GM12878 (cell line): ENCODE measurements at regions not wholly inside any gene's neighbourhood (a gene's known extent, or its start where the extent isn't known, plus 50 kb on each side); places are given as distances from the start of the nearest gene placed in this dataset.

Experiments used
- ATAC-seq: fragments of 200-7000 bp; cut with Tn5 transposase; 3 replicates; pipeline ENCODE4 v1.9.1; 2020; ENCODE audit warnings: mild to moderate bottlenecking, moderate library complexity
- BruUV-seq: library from RNA; stranded (reverse); fragments of 400-500 nt; replicated peaks from 2 replicates; lab custom pipeline; 2021; lab: Mats Ljungman, UMichigan
- CTCF ChIA-PET: fragments of 300-600 bp; sonication (Branson Sonifier 250); formaldehyde crosslinking; extraction: SDS; loops from one replicate; lab custom pipeline; 2021; ENCODE audit warnings: inconsistent platforms; lab: Yijun Ruan, JAX
- POLR2A ChIA-PET: fragments of 350-600 bp; formaldehyde crosslinking; extraction: SDS; loops from one replicate; lab custom pipeline; 2021; ENCODE audit warnings: inconsistent platforms; lab: Charles Lee
- RAD21 ChIA-PET: fragments of 300-600 bp; sonication (Branson Sonifier 250); formaldehyde crosslinking; loops from one replicate; lab custom pipeline; 2023; ENCODE audit warnings: antibody characterized with exemption; ENCODE audit not compliant: unreplicated experiment; lab: Charles Lee
- SMC1A ChIA-PET: fragments of 300-600 bp; sonication (Branson Sonifier 250); formaldehyde crosslinking; loops from one replicate; lab custom pipeline; 2023; ENCODE audit not compliant: unreplicated experiment, uncharacterized antibody; lab: Charles Lee
- DNase-seq: peaks from one replicate; pipeline ENCODE4 v3.0.0-alpha.2; 2011; ENCODE audit warnings: low read depth, low spot score
- FAIRE-seq: peaks from 3 replicates; lab custom pipeline; 2011; peaks lifted over from hg19 to GRCh38; lab: Jason Lieb, UNC
- H2AFZ ChIP-seq: 2 replicates; pipeline ENCODE4 v1.6.0; 2011; ENCODE audit warnings: low read depth, low read length, control low read depth; ENCODE audit not compliant: control insufficient read depth
- H3K27ac ChIP-seq: 2 replicates; pipeline ENCODE4 v1.5.1; 2011; ENCODE audit warnings: control low read depth; ENCODE audit not compliant: control insufficient read depth, insufficient read depth
- H3K27me3 ChIP-seq, 2 experiments: replicated peaks in 1 of 2; 2 replicates each; pipeline versions ENCODE4 v1.6.0 to v1.6.1; 2011; ENCODE audit warnings: low read length in 1 of 2; ENCODE audit not compliant: control insufficient read depth in 2 of 2, insufficient read depth in 2 of 2
- H3K36me3 ChIP-seq, 2 experiments: 2 replicates each; pipeline ENCODE4 v1.5.1; 2011; ENCODE audit warnings: low read length in 1 of 2; ENCODE audit not compliant: control insufficient read depth in 2 of 2, insufficient read depth in 2 of 2
- H3K4me1 ChIP-seq: 2 replicates; pipeline ENCODE4 v1.6.1; 2011; ENCODE audit warnings: mild to moderate bottlenecking, low read length, moderate library complexity, mixed read lengths; ENCODE audit not compliant: control insufficient read depth, insufficient read depth
- H3K4me2 ChIP-seq: 2 replicates; pipeline ENCODE4 v1.6.0; 2011; ENCODE audit warnings: control low read depth; ENCODE audit not compliant: control insufficient read depth, insufficient read depth
- H3K4me3 ChIP-seq: fragments of 200-600 bp; sonication (generic); 2 replicates; pipeline ENCODE4 v1.5.1; 2016
- H3K79me2 ChIP-seq: 2 replicates; pipeline ENCODE4 v1.6.0; 2011; ENCODE audit warnings: low read length; ENCODE audit not compliant: control insufficient read depth, insufficient read depth
- H3K9ac ChIP-seq: 2 replicates; pipeline ENCODE4 v1.8.0; 2011; ENCODE audit warnings: low read length, control low read depth, mixed read lengths; ENCODE audit not compliant: control insufficient read depth, insufficient read depth
- H3K9me3 ChIP-seq: replicated peaks from 3 replicates; pipeline ENCODE4 v1.5.1; 2011; ENCODE audit warnings: mild to moderate bottlenecking, low read length; ENCODE audit not compliant: control insufficient read depth, insufficient read depth
- H4K20me1 ChIP-seq: 2 replicates; pipeline ENCODE4 v1.6.0; 2011; ENCODE audit not compliant: control insufficient read depth, insufficient read depth
- ATF2 ChIP-seq: IDR thresholded peaks from 2 replicates; pipeline ENCODE4 v1.6.1; 2012; ENCODE audit warnings: low read length, inconsistent platforms
- EP300 ChIP-seq, 2 experiments: fragments of 150-350 bp in 1 of 2; IDR thresholded peaks; 2 replicates each; pipeline ENCODE4 v1.6.1; 2011 to 2012; ENCODE audit warnings: low read depth in 2 of 2, low read length in 2 of 2, borderline replicate concordance in 1 of 2, improper control_type of control experiment in 1 of 2, inconsistent platforms in 1 of 2; ENCODE audit not compliant: control insufficient read depth in 1 of 2
- MTA2 ChIP-seq: fragments of 450-650 bp; IDR thresholded peaks from 2 replicates; pipeline ENCODE4 v1.6.1; 2016; ENCODE audit warnings: low read depth, mild to moderate bottlenecking, moderate library complexity
- MYC ChIP-seq: IDR thresholded peaks from 2 replicates; pipeline ENCODE4 v1.6.1; 2011; ENCODE audit warnings: mild to moderate bottlenecking, low read length, moderate library complexity, inconsistent platforms; ENCODE audit not compliant: insufficient read depth, insufficient replicate concordance, insufficient read length, severe bottlenecking
- POLR2AphosphoS5 ChIP-seq: IDR thresholded peaks from 2 replicates; pipeline ENCODE4 v1.6.1; 2011; ENCODE audit warnings: mild to moderate bottlenecking, low read length, inconsistent platforms
- RAD21 ChIP-seq: IDR thresholded peaks from 2 replicates; pipeline ENCODE4 v1.6.1; 2011; ENCODE audit warnings: mild to moderate bottlenecking, low read depth, low read length, moderate library complexity; ENCODE audit not compliant: insufficient read depth
- RAD51 ChIP-seq: fragments of 450-650 bp; IDR thresholded peaks from 2 replicates; pipeline ENCODE4 v1.6.1; 2016; ENCODE audit warnings: moderate library complexity, mild to moderate bottlenecking, inconsistent platforms
- RUNX3 ChIP-seq: IDR thresholded peaks from 2 replicates; pipeline ENCODE4 v1.6.1; 2012; ENCODE audit warnings: low read length, inconsistent platforms
- SMC3 ChIP-seq: IDR thresholded peaks from 2 replicates; pipeline ENCODE4 v1.6.1; 2011; ENCODE audit warnings: low read length, improper control_type of control experiment, borderline replicate concordance
- SREBF2 ChIP-seq: IDR thresholded peaks from 2 replicates; pipeline ENCODE4 v1.6.1; 2012; ENCODE audit warnings: mild to moderate bottlenecking, low read length
- TCF12 ChIP-seq: IDR thresholded peaks from 2 replicates; pipeline ENCODE4 v1.6.1; 2011; ENCODE audit warnings: low read depth, mild to moderate bottlenecking, low read length
- ZBTB33 ChIP-seq: fragments of 450-650 bp; IDR thresholded peaks from 2 replicates; pipeline ENCODE4 v1.6.1; 2017; ENCODE audit warnings: mild to moderate bottlenecking
- ZNF207 ChIP-seq: fragments of 450-650 bp; IDR thresholded peaks from 2 replicates; pipeline ENCODE4 v1.6.1; 2014; ENCODE audit warnings: antibody characterized with exemption, mild to moderate bottlenecking, borderline replicate concordance
- WGBS: methylation state at CpG from one replicate; pipeline ENCODE4 v1.1.6; 2016; ENCODE audit warnings: low lambda C conversion rate; ENCODE audit not compliant: insufficient replicate concordance, insufficient coverage; ENCODE audit errors: missing lambda C conversion rate; 5-methylcytosine and 5-hydroxymethylcytosine counted together
- in situ Hi-C: fragments of 300-500 bp; cut with MboI; formaldehyde crosslinking; loops from 9 replicates; pipeline ENCODE4 v1.14.3; 2018; ENCODE audit warnings: mixed read lengths
- intact Hi-C: fragments of 100-400 bp; cut with micrococcal nuclease; formaldehyde crosslinking; loops from one replicate; pipeline ENCODE4 v1.14.2; 2022; ENCODE audit not compliant: unreplicated experiment
- TF ChIP-seq, protein P1 (sequence below): fragments of 450-650 bp; formaldehyde crosslinking; IDR thresholded peaks from 2 replicates; pipeline ENCODE4 v1.5.0; 2022; ENCODE audit warnings: mild to moderate bottlenecking, missing genetic modification characterization

DNA sequence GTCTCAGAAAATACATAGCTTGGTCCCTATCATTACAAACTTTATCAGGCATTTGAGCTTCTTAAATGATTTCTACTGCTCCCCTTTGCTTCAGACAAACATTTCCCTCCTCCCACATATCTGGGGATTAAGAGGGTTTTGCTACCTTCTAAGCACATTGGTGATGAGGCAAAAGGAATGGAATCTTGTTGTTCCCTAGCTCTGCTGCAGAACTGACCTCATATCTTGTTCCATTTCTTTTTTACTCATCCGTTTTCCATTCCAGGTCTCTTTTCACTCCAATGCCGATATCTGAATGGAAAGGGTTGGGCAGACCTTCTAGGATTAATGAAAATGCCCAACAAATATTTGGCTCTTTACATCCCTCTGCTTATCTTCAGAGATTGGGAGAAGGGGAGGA lies 444.6 kb downstream of the ZNF608 start:
- no TSS peak for BruUV-seq
- no peak overlapping the region for H3K9ac ChIP-seq
- no peaks in the 10 kb centered on the region for H3K36me3 ChIP-seq
- CTCF ChIA-PET, result no interaction called here
- SMC1A ChIA-PET, result interaction anchor here (0.9 kb wide), 1 partner anchor 13 kb away, joined by 3 read pairs; no protein-coding TSS in a partner anchor
- DNase-seq (no peak), ATAC-seq (no peak), FAIRE-seq (no peak)
- RAD21 ChIA-PET, result no interaction called here
- no peak overlapping the region for H2AFZ ChIP-seq
- H3K79me2 ChIP-seq, result no peaks in the 10 kb centered on the region
- no peaks in the 10 kb centered on the region for H3K4me1 ChIP-seq
- no peak overlapping the region for H3K4me3 ChIP-seq
- no peaks in the 10 kb centered on the region for H4K20me1 ChIP-seq
- WGBS, result 49% methylated on average over 2 of the region's 2 CpGs
- no peak for TF ChIP-seq POLR2AphosphoS5
- TF ChIP-seq, protein P1, sequence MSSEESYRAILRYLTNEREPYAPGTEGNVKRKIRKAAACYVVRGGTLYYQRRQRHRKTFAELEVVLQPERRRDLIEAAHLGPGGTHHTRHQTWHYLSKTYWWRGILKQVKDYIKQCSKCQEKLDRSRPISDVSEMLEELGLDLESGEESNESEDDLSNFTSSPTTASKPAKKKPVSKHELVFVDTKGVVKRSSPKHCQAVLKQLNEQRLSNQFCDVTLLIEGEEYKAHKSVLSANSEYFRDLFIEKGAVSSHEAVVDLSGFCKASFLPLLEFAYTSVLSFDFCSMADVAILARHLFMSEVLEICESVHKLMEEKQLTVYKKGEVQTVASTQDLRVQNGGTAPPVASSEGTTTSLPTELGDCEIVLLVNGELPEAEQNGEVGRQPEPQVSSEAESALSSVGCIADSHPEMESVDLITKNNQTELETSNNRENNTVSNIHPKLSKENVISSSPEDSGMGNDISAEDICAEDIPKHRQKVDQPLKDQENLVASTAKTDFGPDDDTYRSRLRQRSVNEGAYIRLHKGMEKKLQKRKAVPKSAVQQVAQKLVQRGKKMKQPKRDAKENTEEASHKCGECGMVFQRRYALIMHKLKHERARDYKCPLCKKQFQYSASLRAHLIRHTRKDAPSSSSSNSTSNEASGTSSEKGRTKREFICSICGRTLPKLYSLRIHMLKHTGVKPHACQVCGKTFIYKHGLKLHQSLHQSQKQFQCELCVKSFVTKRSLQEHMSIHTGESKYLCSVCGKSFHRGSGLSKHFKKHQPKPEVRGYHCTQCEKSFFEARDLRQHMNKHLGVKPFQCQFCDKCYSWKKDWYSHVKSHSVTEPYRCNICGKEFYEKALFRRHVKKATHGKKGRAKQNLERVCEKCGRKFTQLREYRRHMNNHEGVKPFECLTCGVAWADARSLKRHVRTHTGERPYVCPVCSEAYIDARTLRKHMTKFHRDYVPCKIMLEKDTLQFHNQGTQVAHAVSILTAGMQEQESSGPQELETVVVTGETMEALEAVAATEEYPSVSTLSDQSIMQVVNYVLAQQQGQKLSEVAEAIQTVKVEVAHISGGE (CRISPR knock-in tag), result no peak
- no peak for TF ChIP-seq EP300 (IDR thresholded peaks at IDR 0.05; ENCODE audit: borderline replicate concordance in 1 of 2, control insufficient read depth in 1 of 2, low read depth in 2 of 2, low read length in 2 of 2)
- TF ChIP-seq RUNX3, result no peak
- TF ChIP-seq ATF2, result no peak
- TF ChIP-seq SREBF2, result no peak
- TF ChIP-seq RAD51, result no peak
- no peak for TF ChIP-seq ZBTB33
- TF ChIP-seq RAD21, result no peak
- no peak for TF ChIP-seq MTA2
- no peak for TF ChIP-seq MYC
- no peak for TF ChIP-seq ZNF207
- no peak for TF ChIP-seq SMC3
- TF ChIP-seq TCF12, result no peak
- no peaks in the 10 kb centered on the region for H3K9me3 ChIP-seq
- H3K27ac ChIP-seq, result no peak overlapping the region
- POLR2A ChIA-PET, result no interaction called here
- no peak overlapping the region for H3K4me2 ChIP-seq
- intact Hi-C loops (no loop called here), in situ Hi-C loops (no loop called here)
- no peaks in the 10 kb centered on the region; a peak in 1 of 4 replicates for H3K27me3 ChIP-seq
